Heart left ventricle (tissue), 16 donors: ENCODE measurements at regions not wholly inside any gene's neighbourhood (a gene's known extent, or its start where the extent isn't known, plus 50 kb on each side); places are given as distances from the start of the nearest gene placed in this dataset.

Source experiments
- ATAC-seq, 4 donors: fragments of 200-7000 bp; cut with Tn5 transposase; one replicate each; pipeline ENCODE4 v1.9.1; 2020 to 2022; ENCODE audit warnings: moderate library complexity in 4 of 4, mild to moderate bottlenecking in 3 of 4, moderate number of reproducible peaks in 1 of 4
- DNase-seq, 5 donors: peaks; one replicate each; pipeline ENCODE4 v3.0.0-alpha.2; 2020
- H3K27ac ChIP-seq, 12 donors: fragments of 200-600 bp; sonication (generic) in 4 of 12; one replicate each; pipeline versions ENCODE4 v1.5.0 to v1.8.0; 2016 to 2022; ENCODE audit warnings: mild to moderate bottlenecking in 2 of 12
- H3K27me3 ChIP-seq, 9 donors: fragments of 200-600 bp; sonication (generic) in 2 of 9; one replicate each; pipeline versions ENCODE4 v1.5.1 to v1.8.0; 2016 to 2022; ENCODE audit warnings: mild to moderate bottlenecking in 3 of 9
- H3K36me3 ChIP-seq, 9 donors: fragments of 200-600 bp; sonication (generic) in 2 of 9; one replicate each; pipeline versions ENCODE4 v1.5.0 to v1.8.0; 2018 to 2022; ENCODE audit warnings: mild to moderate bottlenecking in 2 of 9
- H3K4me1 ChIP-seq, 12 donors: fragments of 200-600 bp; sonication (generic) in 4 of 12; one replicate each; pipeline versions ENCODE4 v1.5.0 to v1.8.0; 2016 to 2022; ENCODE audit warnings: mild to moderate bottlenecking in 3 of 12
- H3K4me3 ChIP-seq, 12 donors: fragments of 200-600 bp; sonication (generic) in 4 of 12; one replicate each; pipeline versions ENCODE4 v1.5.0 to v1.8.0; 2017 to 2022; ENCODE audit warnings: mild to moderate bottlenecking in 9 of 12, moderate library complexity in 4 of 12
- H3K9me3 ChIP-seq, 12 donors: fragments of 200-600 bp; sonication (generic) in 4 of 12; one replicate each; pipeline versions ENCODE4 v1.5.0 to v1.8.0; 2016 to 2022; ENCODE audit warnings: mild to moderate bottlenecking in 1 of 12
- CTCF ChIP-seq, 12 donors: fragments of 200-600 bp; sonication (generic) in 4 of 12; IDR thresholded peaks; one replicate each; pipeline versions ENCODE4 v1.5.0 to v1.8.0; 2018 to 2022; ENCODE audit warnings: antibody characterized with exemption in 12 of 12, mild to moderate bottlenecking in 5 of 12
- POLR2A ChIP-seq, 2 donors: fragments of 450-650 bp; IDR thresholded peaks; one replicate each; pipeline ENCODE4 v1.6.1; 2017; ENCODE audit warnings: antibody characterized with exemption in 2 of 2, mild to moderate bottlenecking in 2 of 2, moderate library complexity in 2 of 2
- WGBS, 4 donors: extraction: QIAGEN DNeasy Blood & Tissue Kit in 2 of 4; methylation state at CpG; one replicate each; pipeline versions ENCODE4 v1.1.5 to v1.1.7; 2013 to 2018; 5-methylcytosine and 5-hydroxymethylcytosine counted together
- intact Hi-C, 10 donors: fragments of 100-400 bp; cut with DNase I; formaldehyde crosslinking; loops; one replicate each; pipeline versions ENCODE4 v1.11.1 to v1.14.2; 2022
- donor health status: ischemic (EF 13 %, LVEDD 7.1; RV severe dilation, severe dysfunction).
- donor health status: healthy with polysubstance abuse.
- donor health status: DM: no; HTN: yes; CAD: no.
- donor health status: DM: no; HTN: no; CAD: no.
- donor health status: ischemic (EF 25% LVEDD 6.9; RV normal size, moderate dysfunction).
- donor health status: ischemic (EF 25% LVEDD 5.7; RV mildly dilated, moderate dysfunction).
- donor health status: healthy.
- donor health status: DM: yes; HTN: yes; CAD: no.
- donor health status: ischemic (EF 35%, LVEDD 5.7; RV mildly dilated, moderate dysfunction).
- donor health status: nonischemic (EF 11% LVEDD 7.7; RV severe dilation, severe dysfunction).
- donor health status: DM: yes; HTN: yes; CAD: no.
- donor health status: PGD.
- donor health status: ischemic (EF 29% LVEDD 5.4; RV normal size, mild dysfunction).
- donor health status: nonischemic (EF 23%, LVEDD 6.1; RV moderate dilation, normal function).

GRCh38 chr13:106156468-106156867, 379.0 kb downstream of the EFNB2 start:
- H3K36me3 ChIP-seq, result no peaks in the 10 kb centered on the region
- no peak for ATAC-seq
- no peak for DNase-seq
- no peak for TF ChIP-seq POLR2A (IDR thresholded peaks at IDR 0.05)
- TF ChIP-seq CTCF (IDR thresholded peaks at IDR 0.05), result no peak
- WGBS, 4 donors, result 93 to 96% (median 94%) methylated on average over 4 of the region's 4 CpGs
- H3K4me1 ChIP-seq, result peaks cover 0 to 6% (median 0%) of the 10 kb centered on the region in 12 donors
- H3K27me3 ChIP-seq, result no peaks in the 10 kb centered on the region
- H3K9me3 ChIP-seq, result no peaks in the 10 kb centered on the region
- H3K4me3 ChIP-seq, result no peak overlapping the region
- intact Hi-C loops, result no loop called here
- no peak overlapping the region for H3K27ac ChIP-seq

- Histone ChIP-seq H3K9me3 (no peaks in the 10 kb centered on the region), H3K4me3 (no peak overlapping the region), H3K4me1 (peaks cover 0 to 3% (median 0%) of the 10 kb centered on the region in 12 donors), H3K36me3 (no peaks in the 10 kb centered on the region), H3K27me3 (no peaks in the 10 kb centered on the region), H3K27ac (no peak overlapping the region)
- whole genome bisulfite sequencing, 4 donors, result 92 to 96% (median 94%) methylated on average over 6 of the region's 6 CpGs
- intact Hi-C loops, result no loop called here
- ATAC-seq, result no peak
- no peak for DNase-seq
- TF ChIP-seq POLR2A (IDR thresholded peaks at IDR 0.05) (no peak), CTCF (IDR thresholded peaks at IDR 0.05) (no peak)
Observed at GRCh38 chr13:106155411-106155810, 380.1 kb downstream of the EFNB2 start.

GRCh38 chr13:106153876-106154275, 381.6 kb downstream of the EFNB2 start:
- Histone ChIP-seq H3K4me3 (no peak overlapping the region), H3K27me3 (no peaks in the 10 kb centered on the region), H3K27ac (no peak overlapping the region), H3K36me3 (no peaks in the 10 kb centered on the region), H3K9me3 (no peaks in the 10 kb centered on the region), H3K4me1 (no peaks in the 10 kb centered on the region)
- intact Hi-C loops, result no loop called here
- WGBS, 4 donors, result 47 to 100% (median 95%) methylated on average over 1 of the region's 1 CpG
- ATAC-seq (no peak), DNase-seq (no peak)
- TF ChIP-seq CTCF (IDR thresholded peaks at IDR 0.05) (no peak), POLR2A (IDR thresholded peaks at IDR 0.05) (no peak)

- intact Hi-C loops, result no loop called here
- TF ChIP-seq POLR2A (IDR thresholded peaks at IDR 0.05) (no peak), CTCF (IDR thresholded peaks at IDR 0.05) (no peak)
- Histone ChIP-seq H3K4me1 (no peaks in the 10 kb centered on the region), H3K36me3 (no peaks in the 10 kb centered on the region), H3K27ac (no peak overlapping the region), H3K27me3 (no peaks in the 10 kb centered on the region), H3K4me3 (no peak overlapping the region), H3K9me3 (no peaks in the 10 kb centered on the region)
- no peak for DNase-seq
- no peak for ATAC-seq
- WGBS, 4 donors, result 95 to 97% (median 96%) methylated on average over 9 of the region's 9 CpGs
Observed at GRCh38 chr13:106153041-106153440, 382.4 kb downstream of the EFNB2 start.
